EH (cell line): ENCODE measurements at regions not wholly inside any gene's neighbourhood (a gene's known extent, or its start where the extent isn't known, plus 50 kb on each side); places are given as distances from the start of the nearest gene placed in this dataset.
A peak's percentile ranks its signal among the peaks of the same experiment; 100 is the strongest.
"Not testable (repeated sequence)": the region's sequence is repeated elsewhere in the genome, so short reads cannot be mapped to it uniquely, and the experiment has no call there.

Source experiments
- DNase-seq: peaks from one replicate; pipeline ENCODE4 v3.0.0-alpha.2; 2015; ENCODE audit warnings: low read depth

DNA sequence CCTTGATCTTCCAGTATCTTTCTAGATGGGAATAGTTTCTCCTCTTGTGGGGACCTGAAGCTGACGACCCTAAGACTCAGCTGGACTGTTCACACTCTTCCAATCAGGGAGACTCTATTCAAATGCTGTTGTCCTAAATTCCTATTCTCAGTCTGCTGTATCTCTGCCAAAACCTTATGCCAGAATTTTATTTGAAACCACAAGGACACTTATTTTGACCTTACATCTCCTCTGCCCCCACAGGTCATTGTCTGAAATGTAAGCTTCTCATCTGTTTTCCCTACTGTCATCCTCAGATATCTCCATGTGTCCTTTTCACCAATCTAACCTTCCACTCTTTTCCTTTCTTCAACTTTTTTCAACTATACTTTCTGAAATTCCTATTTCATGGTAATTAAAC, 289.5 kb upstream of the SGK1 start:
- peak; percentile 50 for DNase-seq

DNA sequence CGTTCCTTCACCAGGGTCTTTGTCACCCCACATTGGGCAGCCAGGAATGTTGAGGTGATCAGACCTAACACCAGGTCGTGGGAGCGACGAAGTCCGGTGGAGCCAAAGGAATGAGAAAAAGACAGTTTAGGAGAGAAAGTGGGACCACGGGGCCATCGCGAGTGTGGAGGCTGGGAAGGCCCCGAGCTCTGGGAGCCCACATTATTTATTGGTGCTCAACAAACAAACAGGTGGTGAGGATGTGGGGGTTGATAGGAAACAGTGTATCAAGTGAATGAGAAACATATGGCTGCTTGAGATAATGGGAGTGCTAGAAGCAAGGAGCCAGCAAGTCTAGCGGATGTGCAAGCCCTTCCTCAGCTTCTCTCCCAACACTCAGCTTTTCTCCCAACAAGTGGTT, 287.1 kb upstream of the SGK1 start:
- DNase-seq, result no peak

DNA sequence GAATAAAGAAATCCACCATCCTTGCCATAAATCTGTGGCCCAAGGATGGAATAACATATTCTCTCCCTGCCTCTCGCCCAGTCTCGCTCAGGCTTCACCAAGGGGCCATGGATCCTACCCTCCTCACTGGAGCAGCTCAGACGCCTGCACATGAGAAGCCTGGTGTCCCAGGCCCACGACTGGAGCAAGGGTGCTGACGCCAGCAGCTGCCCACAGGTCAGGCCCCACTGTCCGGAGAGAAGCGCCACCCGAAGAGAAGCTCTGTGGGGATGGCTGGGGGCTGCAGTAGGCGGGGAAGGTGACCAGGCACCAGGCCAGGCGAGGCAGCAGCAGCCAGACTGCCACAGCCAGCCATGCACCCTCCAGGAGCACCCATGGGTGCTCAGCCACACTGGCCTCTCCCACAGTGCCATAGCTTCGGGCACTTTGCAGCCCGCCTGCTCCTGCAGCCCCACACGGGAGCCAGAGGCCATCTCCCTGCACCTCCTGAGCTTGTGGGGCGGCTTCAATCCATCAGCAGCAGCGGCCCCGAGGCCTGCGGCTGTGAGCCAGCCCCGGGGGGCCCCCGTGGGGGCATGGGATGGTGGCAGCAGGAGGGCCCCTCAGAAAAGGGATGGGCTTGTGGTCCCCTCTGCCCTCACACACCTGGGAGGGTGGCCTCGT, 286.2 kb upstream of the SGK1 start:
- DNase-seq, result no peak

DNA sequence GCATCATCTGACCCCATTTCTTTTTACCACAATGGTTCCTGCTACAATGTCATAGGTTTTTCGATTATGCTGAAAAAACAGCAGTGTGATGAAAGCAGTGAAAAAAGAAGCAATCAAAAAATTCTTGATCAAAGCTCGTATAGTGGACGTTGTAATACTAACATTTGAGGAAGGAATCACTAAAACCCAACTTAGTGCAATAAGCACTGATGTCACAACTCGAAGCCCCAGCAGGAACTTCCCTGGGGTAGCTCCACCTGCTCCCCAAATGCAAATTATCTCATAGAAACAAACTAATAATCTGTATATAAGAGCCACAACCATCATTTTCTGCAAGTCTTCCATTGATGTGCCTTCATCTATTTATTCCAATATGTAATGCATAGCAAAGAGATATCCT, 285.6 kb upstream of the SGK1 start:
- DNase-seq, result no peak

DNA sequence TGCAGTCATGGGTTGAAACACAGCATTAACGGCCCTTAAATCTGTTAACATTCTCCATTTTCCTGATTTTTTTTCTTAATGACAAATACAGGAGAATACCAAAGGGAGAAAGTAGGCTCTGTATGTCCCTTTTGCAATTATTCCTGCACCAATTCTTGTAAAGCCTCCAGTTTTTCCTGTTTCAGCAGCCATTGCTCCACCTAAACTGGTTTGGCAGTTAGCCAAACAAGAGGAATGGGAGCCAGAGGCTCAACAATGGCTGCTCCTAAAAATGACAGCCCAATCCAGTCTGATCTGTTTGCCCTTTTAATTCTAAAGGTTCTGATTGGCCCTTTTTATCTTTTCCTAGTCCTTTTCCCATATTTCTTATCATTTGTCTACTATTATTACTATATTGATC, 284.2 kb upstream of the SGK1 start:
- DNase-seq, result no peak

DNA sequence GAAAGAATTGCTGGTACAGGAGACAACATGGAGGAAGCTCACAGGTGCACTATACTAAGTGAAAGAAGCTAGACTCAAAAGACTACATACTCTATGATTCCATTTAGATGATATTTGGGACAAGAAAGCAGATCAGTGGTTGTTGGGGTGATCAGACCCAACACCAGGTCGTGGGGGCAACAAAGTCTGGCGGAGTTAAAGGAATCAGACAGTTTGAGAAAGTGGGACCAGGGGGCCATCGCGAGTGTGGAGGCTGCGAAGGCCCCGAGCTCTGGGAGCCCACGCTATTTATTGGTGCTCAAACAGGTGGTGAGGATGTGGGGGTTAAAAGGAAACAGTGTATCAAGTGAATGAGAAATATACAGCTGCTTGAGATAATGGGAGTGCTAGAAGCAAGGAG, 282.8 kb upstream of the SGK1 start:
- DNase-seq, result no peak

DNA sequence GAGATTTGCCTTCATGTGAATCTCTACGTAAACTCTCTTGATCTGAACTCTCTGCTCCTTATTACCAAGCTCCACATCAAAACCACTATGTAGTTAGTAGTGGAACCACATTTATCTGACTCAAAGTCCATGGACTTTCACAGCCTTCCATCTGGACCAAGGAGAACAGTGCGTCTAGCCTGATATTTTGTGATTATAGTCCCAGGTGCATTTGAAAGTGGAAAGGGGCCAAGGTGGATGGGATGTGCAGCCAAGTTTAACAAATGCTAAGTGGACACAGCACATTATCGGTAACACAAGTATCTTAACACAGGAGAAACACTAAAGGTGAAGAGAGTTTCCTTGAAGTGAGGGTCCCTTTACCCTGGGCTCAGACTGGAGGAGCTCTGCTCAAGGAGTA, 281.2 kb upstream of the SGK1 start:
- no peak for DNase-seq

DNA sequence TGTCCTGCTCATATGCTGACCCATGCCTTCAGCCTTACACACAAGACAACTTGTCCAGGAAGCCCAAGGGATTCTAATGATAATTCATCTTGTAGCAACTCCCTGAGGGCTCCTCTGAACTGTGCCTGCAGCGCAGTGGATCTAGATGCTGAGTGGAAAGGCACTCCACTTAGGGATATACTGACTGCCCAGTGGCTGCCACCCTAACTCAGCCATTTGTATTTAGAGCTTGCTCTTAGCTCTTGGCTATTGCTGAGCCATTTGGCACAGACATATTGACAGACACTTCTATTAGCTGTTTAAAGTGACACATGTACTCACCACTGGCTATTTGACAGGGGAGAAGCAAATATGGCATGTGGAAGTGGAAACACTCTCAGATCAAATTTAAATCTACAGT, 278.3 kb upstream of the SGK1 start:
- no peak for DNase-seq

DNA sequence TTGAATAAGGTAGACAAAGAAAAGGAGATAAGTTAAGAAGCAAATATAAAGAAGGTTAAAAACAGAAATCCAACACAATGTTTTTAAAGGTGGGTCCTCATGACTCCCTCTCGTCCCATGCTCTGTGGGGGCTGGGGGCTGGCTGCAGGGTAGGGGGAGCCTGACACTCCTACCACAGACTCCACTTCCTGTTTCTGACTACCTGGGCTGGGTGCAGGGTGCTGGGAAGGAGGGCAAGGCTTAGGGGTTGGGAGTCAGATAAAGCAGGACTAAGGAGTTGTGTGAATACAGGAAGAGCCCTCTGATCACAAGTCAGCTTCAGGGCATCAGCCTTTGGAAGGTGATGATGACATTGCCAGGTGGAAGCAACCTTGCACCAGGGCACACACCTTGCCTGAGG, 277.0 kb upstream of the SGK1 start:
- no peak for DNase-seq

DNA sequence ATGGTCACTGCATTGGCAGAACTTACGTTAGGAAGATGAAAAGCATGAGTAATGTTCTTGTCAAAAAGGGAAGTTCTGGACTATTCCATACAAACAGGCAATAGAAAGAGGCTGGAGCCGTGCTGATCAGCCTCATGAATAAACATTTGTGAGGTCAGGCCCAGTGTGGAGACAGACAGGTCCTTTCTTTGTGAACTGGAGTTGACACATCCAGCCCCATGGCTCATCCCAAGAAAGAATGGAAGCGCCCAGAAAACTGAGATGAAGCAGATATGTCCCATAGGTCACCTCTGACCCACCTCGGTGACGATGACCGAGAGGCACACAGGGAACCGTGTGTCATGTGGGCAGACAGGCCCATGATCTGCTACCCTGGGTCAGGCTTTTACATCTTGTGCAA, 276.0 kb upstream of the SGK1 start:
- no peak for DNase-seq

DNA sequence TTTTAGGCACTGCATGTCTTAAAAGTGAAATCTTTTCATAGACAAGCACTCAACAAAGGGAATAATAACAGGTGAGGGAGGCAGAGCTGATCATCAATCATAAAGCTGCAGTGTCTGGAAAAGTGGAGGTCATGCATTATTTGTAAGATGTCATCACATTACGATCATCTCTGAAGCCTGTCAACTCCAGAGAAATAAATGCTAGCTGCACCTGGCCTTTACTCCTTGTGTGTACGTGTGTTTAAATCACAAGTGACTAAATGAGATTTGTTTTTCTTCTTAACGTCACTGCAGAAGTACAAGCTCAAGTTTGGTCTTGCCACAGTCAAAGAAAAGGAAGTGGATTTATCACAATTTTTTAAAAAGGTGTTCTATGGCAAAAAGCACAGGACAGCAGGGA, 275.5 kb upstream of the SGK1 start:
- DNase-seq, result no peak

DNA sequence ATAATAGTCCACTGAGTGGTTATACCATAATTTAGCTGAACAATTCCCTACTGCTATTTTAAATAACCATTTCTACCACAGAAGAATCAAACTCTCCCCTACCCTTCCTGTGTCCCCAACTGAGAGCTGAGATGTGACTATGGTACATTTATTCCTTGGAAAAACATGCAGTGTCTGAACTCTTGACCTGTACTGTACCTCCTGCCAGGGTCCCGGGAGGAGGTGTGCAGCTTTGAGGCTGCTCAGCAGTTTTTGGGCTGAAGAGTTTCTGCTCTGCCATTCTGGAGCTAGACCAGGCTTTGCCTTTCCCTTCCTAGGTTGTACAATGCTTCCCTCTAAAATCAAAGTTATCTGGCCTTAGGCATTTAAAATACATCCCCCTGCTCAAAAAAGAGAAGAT, 275.1 kb upstream of the SGK1 start:
- DNase-seq, result no peak

DNA sequence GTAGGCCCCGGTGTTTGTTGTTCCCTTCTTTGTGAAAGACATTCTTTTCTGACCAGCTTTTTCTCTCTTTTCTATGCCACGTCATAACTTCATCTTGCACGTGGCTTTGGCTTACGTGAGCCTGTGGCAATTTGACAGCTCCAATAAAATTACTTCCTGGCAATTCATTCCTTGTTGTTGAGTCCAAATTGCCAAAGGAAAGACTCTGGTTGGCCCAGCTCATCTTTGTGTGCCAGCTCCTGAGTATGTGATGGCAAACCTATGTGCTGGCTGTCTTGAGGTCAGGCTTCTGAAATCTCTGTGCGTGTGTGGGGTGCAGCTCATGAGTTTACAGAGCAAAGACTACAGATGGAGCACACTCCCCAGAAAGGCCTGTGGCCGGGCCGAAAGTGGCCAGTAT, 272.5 kb upstream of the SGK1 start:
- peak; percentile 97 for DNase-seq

DNA sequence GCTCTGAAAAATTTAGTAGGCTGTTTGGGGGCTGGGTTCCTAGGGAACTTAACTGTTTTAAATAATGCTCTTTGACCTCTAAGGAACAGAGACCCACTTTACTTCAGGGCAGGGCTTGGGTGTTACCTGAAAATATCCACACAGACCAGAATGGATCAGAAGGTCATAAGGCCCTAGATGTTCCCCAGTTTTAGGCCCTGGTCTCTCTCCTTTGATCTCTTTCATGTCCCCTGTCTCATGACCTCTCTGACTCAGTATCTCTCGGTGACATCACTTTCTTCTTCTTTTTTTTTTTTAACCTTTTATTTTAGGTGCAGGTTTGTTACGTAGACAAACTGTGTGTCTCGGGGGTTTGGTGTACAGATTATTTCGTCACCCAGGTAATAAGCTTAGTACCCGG, 272.1 kb upstream of the SGK1 start:
- no peak for DNase-seq

DNA sequence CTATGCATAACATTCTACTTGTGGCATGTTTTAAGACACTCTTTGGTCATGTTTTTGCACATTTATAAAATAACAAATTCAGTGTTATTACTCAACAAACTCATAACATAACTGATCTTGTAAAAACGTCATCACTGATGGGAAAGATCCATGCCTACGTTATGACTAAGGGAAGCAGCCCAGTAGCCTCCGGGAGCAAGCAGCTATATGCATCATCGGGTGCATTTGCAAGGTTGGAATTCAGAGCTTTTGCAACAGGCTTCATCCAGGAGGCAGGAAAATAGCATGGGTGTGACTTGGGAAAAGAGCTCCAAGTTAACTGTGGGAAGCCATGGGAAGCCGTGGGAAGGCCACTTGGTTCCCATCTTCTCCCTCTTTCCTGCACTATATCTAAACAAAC, 271.6 kb upstream of the SGK1 start:
- peak; percentile 100 for DNase-seq

DNA sequence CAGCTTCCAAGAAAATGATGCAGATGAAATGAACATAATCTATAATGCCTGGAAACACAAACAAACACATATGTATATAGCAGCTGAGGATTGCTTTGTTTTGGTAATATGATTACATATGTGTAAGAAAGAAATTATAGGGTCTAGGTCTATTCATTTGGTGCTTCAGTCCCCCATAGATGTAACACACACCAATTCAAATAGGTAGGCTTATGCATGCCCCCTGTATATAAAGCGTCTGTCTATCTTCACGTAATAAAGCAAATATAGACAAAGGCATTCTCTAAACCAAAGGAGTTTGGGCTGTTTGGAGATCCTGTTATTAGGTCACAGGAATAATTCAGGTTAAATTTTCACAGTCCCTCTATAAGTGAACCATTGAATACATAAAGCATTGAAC, 270.4 kb upstream of the SGK1 start:
- DNase-seq, result no peak

DNA sequence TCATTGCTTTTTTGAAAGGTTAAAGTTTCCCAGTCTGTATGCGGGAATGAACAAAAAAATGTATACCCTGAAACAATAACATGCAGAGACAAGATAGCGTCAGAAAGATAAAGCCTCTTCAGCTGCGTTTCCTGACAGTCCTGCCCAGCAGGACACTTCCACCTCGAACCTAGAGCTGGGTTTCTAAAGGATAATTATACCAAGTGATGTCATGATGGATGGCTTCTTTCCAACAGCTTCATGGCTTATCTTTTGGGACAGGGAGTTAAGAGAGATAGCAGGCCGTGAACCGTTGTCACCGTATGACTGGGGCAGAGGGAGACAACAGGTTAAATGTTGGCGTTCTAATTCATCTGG, 267.6 kb upstream of the SGK1 start:
- DNase-seq, result no peak

DNA sequence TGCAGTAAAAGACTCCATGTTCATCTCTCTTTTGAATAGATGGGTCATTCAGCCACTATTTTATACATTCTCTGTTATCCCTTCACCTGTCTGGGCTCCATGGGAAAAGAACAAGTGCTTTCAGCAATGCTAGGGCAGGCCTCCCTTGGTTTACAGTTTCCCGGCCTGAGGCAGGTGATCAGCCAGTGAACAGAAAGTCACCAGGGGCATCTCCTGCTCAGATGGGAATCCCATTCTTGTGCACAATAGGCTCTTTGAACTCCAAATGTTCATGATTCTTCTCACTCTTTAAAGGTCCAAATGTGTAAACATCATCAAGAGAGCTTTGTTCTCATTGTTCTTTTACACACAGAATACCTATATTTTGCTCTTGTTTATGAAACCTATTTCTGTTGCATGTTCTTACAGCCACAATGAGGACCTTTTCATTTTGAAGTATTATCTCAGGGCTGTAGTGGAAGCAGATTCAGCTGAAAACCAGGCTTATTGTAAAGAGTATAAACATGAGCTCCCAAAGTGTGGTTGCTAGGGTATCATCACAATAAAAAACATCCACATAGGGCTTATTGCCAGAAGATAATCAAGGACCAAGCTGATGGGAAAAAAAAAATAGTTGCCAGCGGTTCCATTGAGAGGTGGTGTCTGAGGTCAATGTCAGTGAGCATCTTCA, 267.1 kb upstream of the SGK1 start:
- DNase-seq, result peak; percentile 29

DNA sequence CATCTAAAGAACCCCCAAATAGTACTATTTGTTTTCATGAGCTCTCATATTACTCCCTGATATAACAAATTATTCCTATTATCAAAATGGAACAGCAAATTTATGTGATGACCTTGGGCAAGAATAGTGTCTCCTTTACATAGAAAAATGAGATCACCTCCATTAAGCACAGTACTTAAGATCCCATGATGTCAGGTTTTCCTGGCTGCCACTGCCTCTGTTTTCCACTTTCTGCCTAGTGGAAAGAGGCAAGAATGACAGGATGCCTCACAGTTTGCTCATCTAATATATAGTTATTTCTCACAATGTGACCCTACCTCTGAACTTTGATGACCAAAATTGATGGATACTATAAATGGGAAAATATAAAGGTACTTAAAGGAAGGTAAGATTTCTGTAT, 260.1 kb upstream of the SGK1 start:
- peak; percentile 28 for DNase-seq

DNA sequence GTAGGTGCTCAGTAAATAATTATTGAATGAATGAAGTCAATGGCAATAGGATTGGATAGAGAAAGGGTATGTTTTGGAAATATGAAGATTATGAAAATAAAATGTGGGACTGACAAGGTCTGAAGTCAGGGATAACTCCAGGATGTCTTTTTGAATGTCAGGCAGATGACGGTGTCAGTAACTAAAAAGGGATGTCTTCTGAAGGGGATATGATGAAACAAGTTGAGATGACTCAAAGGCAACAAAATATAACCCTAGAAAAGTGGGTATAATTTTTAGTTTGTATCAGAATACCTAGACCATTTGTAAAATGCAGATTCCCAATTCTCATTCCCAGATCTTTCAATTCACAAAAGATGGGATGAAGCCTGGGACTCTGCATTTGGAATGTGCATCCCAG, 257.3 kb upstream of the SGK1 start:
- DNase-seq, result no peak

DNA sequence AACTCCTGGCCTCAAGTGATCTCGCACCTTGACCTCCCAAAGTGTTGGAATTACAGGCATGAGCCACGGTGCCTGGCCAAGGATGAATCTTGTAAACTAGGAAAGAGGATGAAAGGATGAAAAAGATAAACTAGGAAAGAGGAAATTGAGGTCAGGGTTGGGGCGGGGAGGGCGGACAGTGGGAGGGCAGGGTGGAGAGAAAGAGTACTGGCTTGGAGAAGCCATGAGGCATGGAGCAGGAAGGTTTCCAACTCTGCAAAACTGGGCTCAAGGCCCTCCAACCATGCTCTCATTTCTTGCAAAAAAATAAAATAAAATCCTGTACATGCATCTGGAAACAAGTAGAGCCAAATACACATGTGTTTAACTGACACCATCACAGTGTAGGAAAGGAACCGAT, 256.6 kb upstream of the SGK1 start:
- DNase-seq, result no peak

DNA sequence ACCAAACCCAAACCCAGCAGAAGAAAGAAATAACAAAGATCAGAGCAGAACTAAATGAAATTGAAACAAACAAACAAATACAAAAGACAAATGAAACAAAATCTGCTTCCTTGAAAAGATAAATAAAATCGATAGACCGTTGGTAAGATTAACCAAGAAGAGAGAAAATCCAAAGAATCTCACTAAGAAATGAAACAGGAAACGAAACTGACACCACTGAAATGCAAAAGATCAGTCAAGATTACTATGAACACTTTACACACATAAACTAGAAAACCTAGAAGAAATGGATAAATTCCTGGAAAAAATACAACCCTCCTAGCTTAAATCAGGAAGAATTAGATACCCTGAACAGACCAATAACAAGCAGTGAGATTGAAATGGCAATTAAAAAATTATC, 252.1 kb upstream of the SGK1 start:
- not testable (repeated sequence) for DNase-seq

DNA sequence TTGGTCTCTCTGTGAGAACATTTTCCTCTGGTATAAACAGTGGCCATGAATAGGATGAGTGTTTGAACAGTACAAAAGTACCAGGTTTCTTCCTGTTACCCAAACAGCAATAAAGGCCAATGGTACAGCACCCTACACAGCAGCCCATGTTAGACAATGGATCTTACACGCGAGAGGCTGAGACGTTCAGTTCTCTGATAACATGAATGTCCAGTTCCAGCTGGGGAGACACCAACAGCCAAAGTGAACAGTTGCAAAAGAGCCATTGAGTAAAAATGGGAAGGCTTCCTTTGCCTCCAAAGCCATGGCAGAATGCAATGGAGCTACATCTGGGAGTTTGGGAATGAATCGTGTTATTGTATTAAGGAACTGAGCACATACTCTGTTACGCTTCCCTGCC, 246.8 kb upstream of the SGK1 start:
- no peak for DNase-seq

DNA sequence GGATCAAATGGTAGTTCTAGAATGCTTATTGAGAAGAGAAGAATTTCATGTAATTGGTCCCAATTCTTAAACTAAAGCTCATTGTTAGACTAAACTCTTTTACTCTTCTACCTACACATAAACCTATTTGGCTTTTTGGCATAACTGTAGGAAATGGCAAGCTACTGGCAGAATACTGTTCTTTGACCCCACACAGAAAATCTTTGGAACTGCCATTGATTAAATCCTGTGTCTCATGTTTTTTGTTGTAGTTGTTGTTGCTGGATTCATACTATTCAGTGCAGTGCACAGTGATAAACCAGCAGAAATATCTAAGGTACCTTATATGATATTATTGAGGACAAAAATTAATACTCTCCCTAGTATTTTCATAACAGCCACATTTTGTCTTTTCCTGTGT, 242.1 kb upstream of the SGK1 start:
- DNase-seq, result no peak

DNA sequence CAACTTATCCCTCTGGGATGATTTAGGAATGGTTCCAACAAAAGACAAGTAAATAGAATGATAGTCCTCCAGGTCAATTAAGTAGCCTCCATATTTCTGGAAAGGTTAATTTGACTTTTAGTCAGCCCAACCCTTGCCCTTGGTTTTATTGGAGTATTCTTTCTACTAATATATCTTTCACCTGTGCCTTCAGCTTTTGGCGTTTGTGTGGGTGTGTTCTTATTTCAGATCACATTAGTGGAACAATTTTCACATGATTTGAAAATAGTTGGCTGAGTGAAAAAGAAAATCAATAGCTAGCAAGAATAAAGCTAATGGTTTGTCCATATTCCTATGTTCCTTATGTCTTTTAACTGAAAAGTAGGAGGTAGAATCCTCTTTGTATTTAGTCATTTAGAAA, 239.6 kb upstream of the SGK1 start:
- no peak for DNase-seq
